Limb (tissue), 2 donors: ENCODE measurements at regions not wholly inside any gene's neighbourhood (a gene's known extent, or its start where the extent isn't known, plus 50 kb on each side); places are given as distances from the start of the nearest gene placed in this dataset.
"Not testable (repeated sequence)": the region's sequence is repeated elsewhere in the genome, so short reads cannot be mapped to it uniquely, and the experiment has no call there.

Experiments used
- DNase-seq, 2 donors: peaks; one replicate each; pipeline ENCODE4 v3.0.0-alpha.2; 2016; ENCODE audit errors: extremely low spot score in 2 of 2

DNA sequence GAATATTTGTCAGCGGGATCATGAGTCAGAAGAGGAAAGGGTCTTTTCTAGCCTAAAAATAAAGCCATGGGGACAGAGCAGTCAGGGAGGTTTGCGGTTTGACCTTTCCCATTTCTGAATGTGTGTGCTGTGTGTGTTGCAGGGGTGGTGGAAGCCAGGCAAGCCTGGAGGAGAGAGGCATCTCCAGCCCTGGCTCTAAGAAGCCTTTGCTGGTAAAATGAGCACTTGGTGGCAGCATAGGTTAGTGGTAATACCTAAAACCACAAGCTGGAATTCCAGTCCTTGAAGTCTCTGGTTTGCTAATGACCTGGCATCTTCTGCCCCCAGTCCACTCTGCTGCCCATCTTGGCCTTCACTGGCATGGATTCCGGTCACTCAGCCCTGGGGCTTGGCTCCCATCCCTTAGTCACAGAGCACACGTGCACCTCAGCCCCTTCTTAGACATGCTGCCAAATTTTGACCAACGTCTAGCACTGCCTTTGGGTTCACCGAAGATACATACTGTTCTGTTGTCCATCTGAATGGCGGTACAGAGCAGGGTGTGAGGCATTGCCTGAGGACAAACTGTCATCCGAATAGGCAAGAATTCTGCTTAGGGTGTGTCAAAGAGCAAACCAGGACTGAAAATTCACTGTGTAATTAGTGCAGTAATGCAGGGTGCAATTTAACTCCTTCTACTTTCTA, 52.7 kb downstream of the KCNA5 start:
- DNase-seq = no peak

DNA sequence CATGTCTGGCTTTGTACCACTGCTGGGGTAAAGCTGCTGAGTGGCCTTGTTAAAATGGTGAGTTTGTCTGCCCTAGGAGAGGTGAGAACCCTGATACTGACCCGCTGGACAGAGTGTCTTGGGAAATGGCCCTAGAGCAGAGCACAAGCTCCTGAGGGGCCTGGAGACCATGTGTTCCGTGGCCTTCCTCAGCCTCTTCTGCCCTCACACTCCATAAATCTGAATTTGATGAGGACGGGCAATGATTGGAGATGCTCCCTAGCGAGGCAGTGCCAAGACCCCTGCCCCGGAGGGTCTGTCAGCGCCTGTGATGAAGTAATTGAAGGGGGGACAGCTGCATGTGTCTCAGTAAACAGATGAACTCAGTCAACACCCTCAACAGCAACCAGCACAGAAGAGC, 54.1 kb downstream of the KCNA5 start:
- DNase-seq = no peak

DNA sequence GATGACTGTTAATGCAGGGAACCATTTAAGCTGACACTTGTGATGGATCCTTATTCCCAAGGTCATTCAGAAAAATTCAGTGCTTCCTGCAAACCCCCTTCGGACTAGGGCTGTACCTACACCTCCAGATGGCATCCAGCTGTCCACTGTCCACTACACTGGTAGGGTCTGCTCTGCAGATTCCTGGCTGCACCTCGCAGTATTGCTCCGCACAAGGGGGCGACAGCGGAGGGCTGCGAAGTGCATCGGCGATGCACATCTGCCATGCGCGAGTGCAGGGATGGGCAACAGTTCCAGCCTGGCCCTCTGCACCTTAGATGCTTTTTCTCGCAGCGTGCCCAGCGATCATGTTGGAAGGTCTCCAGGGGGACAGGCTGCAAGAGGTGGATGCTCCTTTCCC, 55.5 kb downstream of the KCNA5 start:
- DNase-seq = no peak

DNA sequence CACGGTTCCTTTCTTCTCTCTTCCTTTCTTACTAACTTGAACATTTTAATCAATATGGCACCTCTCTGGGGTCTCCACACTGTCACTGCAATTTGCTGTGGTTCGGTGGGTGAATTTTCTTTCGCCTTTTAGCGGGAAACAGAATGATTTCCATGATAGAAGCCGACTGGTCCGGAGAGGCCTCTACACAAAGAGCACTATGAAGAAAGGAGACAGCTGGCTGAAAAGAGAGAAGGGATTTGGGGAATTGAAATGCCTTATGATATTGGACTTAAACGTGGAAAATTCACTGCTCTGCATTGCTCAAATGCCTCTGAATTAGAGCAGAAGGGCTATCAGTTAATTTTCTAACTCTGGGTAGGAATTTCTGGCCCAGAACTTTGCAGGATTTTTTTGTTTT, 55.9 kb downstream of the KCNA5 start:
- no peak for DNase-seq

DNA sequence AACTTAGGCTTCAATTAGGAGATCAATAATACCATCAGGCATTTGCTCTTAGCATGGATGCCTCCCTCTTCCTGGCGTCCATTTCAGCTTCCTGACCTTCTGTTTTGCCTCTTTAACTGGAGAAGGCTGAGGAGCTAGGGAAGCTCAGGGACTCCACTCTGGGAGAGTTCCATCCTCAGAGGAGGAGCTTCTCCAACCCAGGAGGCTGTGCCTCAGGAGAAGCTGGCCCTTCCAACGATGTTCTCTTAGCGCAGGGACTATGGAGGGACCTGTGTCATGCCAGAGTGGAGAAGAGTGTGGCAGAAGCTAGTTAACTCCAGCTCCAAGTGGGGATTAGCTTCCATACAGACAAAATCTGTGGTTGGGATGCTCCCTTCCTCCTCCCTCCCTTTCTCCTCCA, 58.0 kb downstream of the KCNA5 start:
- no peak for DNase-seq

DNA sequence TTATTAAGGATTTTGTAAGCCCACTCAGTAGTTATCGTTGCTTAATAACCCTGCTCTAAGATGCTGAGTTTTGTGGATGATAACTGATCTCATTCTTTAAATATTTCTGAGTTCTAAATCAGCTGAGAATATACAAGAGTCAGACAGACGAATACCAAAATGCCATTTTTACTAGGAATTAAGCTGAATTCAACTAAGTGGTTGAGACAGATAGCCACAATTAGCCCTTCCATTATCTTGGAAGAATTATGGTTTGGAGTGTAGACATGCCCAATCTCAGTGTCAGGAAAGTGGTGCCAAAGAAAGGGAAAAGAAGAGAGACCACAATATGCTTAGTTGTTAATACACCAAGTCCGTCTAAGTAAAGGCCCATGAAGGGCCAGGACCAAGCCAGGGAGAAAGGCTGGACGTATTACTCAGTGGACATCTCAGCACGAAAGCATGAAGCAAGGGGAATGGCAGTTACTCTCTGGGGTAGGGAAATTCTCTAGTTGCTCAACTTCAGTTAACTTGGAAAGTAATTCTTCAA, 58.6 kb downstream of the KCNA5 start:
- DNase-seq = no peak

DNA sequence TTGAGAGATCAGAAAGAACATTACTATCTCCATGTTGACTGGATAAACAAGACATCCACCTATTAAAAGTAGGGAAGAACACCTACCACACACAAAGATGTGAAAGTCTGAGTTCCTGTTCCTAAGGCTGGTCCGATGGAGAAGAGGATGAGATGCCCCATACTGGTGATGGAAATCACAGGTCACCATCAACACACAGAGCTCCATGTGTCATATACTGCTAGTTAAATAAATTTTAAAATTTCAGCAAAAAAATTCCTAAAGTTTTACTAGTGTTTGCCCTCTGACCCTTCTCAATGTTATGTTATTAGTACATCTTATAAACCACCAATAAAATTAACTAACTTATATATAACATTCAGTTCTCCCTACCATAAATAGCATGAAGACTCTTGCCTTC, 59.1 kb downstream of the KCNA5 start:
- DNase-seq = no peak

DNA sequence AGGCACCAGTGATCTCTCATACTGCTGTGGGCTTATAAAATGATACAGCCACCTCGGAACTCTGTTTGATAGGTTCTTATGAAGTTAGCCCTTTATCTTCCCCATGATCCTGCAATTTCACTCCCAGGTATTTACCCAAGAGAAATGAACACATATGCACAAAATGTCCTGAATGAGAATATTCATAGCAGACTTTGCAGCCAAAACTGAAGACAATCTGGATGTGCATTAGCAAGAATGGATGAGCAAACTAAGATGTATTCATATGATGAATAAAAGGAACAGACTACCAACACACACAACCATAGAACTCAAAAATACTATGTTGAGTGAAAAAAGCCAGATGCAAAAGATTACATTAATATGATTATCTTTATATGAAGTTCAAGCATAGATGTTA, 66.7 kb downstream of the KCNA5 start:
- no peak for DNase-seq

DNA sequence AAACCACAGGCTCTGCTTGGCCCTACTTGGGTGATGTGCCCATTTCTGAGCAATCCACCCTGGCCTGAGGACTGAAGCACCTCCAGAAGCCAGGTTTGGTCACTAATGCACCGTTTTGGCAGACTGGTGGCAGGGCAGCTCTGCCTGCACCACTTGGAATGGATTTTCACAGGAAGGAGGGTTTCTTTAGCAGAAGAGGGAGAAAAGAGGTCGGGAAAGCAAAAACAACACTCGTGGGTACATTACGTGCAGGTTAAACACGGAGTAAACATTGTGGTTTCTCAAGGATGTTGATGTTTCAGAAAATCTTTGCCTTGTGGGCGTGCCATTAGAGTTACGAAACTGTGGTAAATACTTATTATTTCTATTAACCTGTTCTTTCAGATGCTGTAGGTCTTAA, 70.8 kb downstream of the KCNA5 start:
- DNase-seq = no peak

DNA sequence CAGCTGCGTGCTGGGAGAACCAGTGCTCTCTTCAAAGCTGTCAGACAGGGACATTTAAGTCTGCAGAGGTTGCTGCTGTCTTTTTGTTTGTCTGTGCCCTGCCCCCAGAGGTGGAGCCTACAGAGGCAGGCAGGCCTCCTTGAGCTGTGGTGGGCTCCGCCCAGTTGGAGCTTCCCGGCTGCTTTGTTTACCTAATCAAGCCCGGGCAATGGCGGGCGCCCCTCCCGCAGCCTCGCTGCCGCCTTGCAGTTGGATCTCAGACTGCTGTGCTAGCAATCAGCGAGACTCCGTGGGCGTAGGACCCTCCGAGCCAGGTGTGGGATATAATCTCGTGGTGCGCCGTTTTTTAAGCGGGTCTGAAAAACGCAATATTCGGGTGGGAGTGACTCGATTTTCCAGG, 78.1 kb downstream of the KCNA5 start:
- DNase-seq = not testable (repeated sequence)

DNA sequence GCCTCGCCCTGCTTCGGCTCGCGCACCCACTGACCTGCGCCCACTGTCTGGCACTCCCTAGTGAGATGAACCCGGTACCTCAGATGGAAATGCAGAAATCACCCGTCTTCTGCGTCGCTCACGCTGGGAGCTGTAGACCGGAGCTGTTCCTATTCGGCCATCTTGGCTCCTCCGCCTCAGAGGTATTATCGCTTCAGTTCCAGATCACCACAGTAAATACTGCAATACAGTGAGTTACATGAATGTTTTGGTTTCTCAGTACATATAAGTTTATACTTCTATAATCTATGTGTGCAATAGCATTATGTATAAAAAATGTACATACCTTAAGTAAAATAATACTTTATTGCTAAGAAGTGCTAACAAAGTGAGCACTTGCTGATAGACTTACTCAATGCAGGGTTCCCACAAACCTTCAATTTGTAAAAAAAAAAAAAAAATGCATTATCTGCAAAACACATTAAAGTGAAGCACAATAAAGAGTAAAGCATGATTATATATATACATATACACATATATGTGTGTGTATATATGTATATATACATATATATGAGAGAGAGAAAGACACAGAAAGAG, 78.7 kb downstream of the KCNA5 start:
- DNase-seq = not testable (repeated sequence)

DNA sequence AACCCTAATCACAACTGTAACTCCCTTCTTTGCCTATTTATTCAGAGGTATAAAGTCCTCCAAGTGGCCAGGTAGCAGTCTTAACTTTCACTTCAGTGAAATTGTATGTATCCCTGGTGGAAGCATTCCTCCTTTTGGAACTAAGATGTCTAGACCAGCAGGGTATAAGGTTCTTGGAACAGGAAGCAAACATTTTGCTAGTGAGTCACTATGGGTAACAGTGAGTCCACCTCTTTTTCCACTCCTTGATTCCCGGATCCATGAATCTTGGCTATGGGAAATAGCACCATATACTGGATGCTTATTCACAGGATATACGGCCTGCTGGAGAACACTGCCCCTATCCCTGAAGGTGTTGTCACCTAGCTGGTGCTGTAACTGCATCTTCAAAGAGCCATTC, 80.2 kb downstream of the KCNA5 start:
- DNase-seq = no peak

DNA sequence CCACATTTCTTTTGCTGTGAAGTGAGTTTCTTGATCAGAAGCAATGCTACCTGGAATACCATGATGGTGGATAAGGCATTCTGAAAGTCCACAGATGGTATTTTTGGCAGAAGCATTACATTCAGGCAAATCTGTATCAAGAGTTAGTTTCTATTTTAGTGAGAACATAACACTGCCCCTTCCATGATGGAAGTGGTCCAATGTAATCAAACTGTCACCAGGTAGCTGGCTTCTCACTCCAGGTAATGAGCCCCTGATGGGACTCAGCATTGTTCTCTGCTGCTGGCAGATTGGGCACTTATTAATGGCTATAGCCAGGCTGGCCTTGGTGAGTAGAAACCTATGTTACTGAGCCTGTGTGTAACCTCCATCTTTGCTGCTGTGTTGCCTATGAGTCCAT, 80.7 kb downstream of the KCNA5 start:
- DNase-seq = no peak

DNA sequence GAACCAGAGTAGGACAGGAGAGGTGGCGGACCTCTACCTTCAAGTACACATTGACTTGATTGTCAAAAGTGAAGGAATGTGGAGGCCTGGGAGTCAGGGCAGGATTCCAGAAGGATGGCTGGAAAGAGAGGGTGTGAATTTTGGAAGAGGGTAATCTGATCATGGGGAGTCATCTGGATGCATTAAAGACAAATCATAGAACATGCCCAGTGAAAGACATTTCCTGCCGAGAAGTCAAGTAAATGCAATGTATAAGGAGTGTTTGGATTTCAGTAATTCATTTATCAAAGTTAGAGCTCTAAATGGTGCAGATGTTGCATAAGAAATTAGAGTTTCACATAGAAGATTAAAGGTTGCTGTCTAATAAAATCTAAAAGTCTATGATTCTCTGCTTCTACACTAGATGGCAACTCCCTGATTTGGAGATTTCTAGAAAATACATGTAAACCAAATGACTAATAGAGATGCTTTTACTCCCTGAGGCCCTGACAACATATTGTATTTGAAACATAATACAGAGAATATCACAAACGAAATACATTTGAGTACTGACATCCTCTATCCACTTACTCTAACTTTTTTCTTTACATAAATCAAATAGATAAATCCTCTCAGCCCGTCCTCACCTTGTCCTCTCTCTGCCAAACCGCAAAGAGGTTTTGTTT, 91.3 kb downstream of the KCNA5 start:
- DNase-seq = no peak

DNA sequence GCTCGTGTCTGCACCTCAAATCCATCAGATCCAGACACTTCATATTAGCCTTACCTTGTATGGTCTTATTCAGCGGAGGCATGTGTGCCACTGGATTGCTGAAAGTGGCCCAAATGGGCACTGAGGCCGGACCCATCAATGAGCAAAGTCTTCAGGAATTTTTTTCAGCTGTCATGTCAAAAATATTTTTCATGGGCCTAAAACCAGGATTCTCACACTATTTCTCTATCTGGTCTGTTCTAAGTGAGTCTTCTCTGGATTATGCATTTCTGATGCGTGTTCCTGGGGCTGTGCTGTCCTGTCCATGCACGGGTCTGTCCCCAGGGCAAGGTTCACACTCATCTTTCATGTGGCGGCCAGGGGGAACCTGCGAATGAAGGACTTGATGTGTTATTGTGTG, 94.6 kb downstream of the KCNA5 start:
- DNase-seq = no peak

DNA sequence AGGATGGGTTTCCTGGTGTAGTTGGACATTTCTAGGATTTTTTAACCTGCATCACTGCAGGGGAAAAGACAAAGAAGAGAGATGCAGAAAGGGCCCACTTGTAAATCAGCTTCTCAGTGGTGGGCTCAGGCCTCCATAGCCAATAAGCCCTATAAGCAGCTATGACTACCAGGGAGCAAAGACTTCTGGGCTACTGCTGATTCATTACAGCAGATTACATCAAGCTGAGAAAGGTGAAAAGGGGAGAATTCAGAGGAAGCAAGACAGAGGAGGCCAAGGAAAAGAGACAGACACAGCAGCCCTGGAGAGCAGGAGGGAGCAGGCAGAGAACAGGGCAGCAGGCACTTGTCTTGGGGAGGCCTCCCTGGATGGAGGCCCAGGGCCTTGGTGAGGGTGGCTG, 95.2 kb downstream of the KCNA5 start:
- DNase-seq = no peak

DNA sequence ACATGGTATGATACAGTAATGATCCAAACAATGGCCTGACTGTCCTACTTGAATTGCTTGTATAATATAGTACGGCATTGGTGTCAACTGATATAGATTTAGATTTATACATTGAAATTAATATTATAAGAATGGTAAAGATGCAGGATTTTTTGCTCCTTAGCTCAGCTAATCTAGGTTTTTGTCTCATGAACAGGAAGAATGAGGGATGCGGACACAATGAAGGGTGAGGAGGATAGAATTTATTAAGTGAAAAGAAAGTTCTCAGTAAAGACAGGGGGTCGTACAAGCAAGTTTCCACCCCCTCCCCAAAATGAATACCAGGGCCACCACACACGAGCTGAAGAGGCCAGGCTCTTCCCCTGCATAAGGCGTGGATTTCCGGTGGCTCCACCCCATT, 96.1 kb downstream of the KCNA5 start:
- no peak for DNase-seq

DNA sequence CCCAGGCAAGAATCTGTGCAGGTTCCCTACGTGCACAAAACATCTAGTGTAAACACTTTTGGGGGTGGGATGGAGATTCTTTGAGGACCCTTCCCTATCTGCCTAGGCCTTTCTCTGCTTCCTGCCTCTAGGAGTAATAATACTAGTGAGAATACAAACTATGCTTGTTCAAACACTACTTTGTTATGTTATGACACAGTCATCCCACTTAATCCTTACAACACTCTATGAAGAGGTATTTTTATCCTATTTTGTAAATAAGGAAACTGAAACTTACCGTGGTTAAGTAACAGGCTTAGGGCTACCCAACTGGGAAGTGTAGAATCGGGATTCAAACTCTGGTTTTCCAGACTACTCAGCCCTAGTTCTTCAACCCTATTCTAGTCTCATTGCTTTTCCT, 96.5 kb downstream of the KCNA5 start:
- DNase-seq = no peak

DNA sequence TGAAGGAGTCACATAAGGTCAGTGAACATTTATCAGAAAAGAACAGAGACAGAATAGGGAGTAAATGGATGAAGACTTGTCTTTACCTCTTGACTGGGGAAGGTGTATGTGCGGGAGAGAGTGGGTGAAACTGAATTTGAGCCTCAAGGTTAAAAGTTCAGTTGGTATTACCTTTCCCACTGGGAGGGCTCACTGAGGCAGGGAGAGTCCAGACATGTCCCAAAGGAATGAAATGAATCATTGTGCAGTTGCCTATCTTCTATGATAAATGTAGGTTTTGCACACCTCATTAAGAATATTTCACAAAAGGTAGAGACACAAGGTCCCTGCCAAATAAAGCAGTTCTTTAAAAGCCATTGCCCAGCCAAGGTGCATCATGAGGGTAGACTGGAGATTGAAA, 105.2 kb downstream of the KCNA5 start:
- DNase-seq = no peak

DNA sequence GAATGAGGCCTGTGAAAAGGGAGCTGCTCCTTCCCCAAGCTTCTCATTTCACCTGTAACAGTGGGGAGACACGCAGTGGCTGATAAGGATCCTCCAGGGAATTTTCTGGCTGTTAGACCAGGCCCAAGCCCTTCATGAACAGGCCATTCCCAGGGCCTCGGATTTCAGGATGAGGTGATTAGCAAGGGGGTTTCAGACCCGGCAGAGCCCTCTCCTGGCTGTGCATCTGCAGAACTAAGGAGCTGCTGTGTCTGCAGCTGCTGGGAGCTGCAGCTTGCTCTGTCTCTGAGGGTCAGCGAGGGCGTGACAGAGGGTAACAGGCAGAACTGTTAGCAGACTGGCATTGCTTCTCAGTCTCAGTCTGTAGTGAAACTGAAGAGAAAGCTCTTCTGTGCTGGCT, 110.4 kb downstream of the KCNA5 start:
- no peak for DNase-seq

DNA sequence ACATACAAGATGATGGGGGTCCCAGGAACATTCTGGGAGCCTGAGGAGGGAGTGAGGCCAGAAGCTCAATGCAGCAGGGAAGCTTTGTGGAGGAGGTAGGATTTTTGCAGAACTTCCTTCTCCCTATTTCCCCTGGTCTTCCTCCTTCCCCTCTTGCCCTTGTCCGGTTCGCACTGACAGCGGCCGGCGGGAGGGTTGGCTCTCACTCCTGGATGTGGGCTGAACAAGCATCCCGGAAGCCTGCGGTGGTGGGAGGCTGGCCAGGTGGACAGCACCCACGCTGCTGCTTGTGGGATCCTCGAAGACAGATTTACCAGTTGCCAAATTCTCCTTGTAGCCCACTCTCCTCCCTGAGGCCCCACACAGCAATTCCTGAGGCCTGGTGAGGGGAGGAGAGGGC, 112.2 kb downstream of the KCNA5 start:
- no peak for DNase-seq

DNA sequence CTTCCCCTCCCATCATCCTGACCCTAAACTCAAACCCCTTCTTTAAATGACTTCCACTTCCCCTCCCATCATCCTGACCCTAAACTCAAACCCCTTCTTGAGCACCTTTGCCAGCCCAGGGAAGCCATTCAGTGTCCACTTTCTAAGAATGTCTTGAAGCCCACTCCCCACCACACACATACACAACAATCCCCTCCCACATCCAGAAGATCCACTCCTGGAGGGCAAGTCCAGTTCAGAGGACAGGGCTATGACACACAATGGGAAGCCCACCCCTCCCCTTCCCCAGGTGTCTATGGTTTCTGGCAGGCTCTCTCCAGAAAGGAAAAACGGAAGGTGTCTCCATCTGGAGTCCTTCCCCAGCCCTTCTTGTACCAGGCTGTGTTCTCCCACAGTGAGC, 117.1 kb downstream of the KCNA5 start:
- DNase-seq = no peak

DNA sequence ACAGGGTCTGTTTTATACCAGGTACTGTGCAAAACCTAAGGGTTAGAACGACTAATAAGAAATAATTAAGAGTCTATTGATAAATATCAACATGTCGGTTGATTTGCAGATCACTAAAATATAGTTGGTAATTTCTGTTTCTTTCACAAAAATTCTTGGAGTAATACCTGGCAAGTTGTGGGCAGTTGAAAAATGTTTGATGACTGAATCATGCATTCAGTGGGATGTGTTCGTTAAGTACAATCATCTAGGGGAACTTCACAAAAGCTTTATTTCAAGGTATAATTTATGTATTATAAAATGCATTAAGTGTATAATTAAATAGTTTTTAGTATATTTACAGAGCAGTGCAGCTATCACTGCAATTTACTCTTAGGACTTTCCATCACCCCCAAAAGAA, 120.0 kb downstream of the KCNA5 start:
- DNase-seq = no peak
